Activated T-cell treated with anti-CD3 and anti-CD28 coated beads for 48 hours (primary cell): ENCODE measurements at regions not wholly inside any gene's neighbourhood (a gene's known extent, or its start where the extent isn't known, plus 50 kb on each side); places are given as distances from the start of the nearest gene placed in this dataset.
"Not testable (repeated sequence)": the region's sequence is repeated elsewhere in the genome, so short reads cannot be mapped to it uniquely, and the experiment has no call there.

Experiments
- DNase-seq: peaks from one replicate; pipeline ENCODE4 v3.0.0-alpha.2; 2020; ENCODE audit warnings: low read depth

GRCh38 chr1:60857851-60858250 lies 224.5 kb upstream of the NFIA start:
- no peak for DNase-seq

- no peak for DNase-seq
Measured at GRCh38 chr1:60850084-60850483, 232.3 kb upstream of the NFIA start.

- no peak for DNase-seq
Measured at GRCh38 chr1:60849401-60849800, 233.0 kb upstream of the NFIA start.

- no peak for DNase-seq
Measured at GRCh38 chr1:60848583-60849188, 233.7 kb upstream of the NFIA start.

- DNase-seq = no peak
Measured at GRCh38 chr1:60847855-60848582, 234.3 kb upstream of the NFIA start.

GRCh38 chr1:60847391-60847790 lies 235.0 kb upstream of the NFIA start:
- no peak for DNase-seq

- DNase-seq = not testable (repeated sequence)
Measured at GRCh38 chr1:60845659-60846058, 236.7 kb upstream of the NFIA start.

GRCh38 chr1:60842304-60842703 lies 240.1 kb upstream of the NFIA start:
- DNase-seq = no peak

- no peak for DNase-seq
Measured at GRCh38 chr1:60841116-60842046, 241.0 kb upstream of the NFIA start.

- DNase-seq = not testable (repeated sequence)
Measured at GRCh38 chr1:60840476-60840875, 241.9 kb upstream of the NFIA start.

GRCh38 chr1:60835649-60836048 lies 246.7 kb upstream of the NFIA start:
- no peak for DNase-seq

GRCh38 chr1:60833173-60833572 lies 249.2 kb upstream of the NFIA start:
- no peak for DNase-seq

- DNase-seq = no peak
Measured at GRCh38 chr1:60832367-60832766, 250.0 kb upstream of the NFIA start.

- DNase-seq = no peak
Measured at GRCh38 chr1:60831780-60832179, 250.6 kb upstream of the NFIA start.

- DNase-seq = no peak
Measured at GRCh38 chr1:60828944-60829343, 253.4 kb upstream of the NFIA start.

GRCh38 chr1:60826320-60827094 lies 255.9 kb upstream of the NFIA start:
- no peak for DNase-seq

GRCh38 chr1:60825593-60825992 lies 256.8 kb upstream of the NFIA start:
- DNase-seq = no peak

- no peak for DNase-seq
Measured at GRCh38 chr1:60823151-60823550, 259.2 kb upstream of the NFIA start.

- DNase-seq = no peak
Measured at GRCh38 chr1:60822252-60822651, 260.1 kb upstream of the NFIA start.

- DNase-seq = no peak
Measured at GRCh38 chr1:60821156-60821555, 261.2 kb upstream of the NFIA start.

- no peak for DNase-seq
Measured at GRCh38 chr1:60818969-60819701, 263.2 kb upstream of the NFIA start.
